ENCODE measurements at regions not wholly inside any gene's neighbourhood (a gene's known extent, or its start where the extent isn't known, plus 50 kb on each side); places are given as distances from the start of the nearest gene placed in this dataset.

GRCh38 chr4:20598626-20599025 lies 101.6 kb upstream of the PACRGL start:
- DNase-seq (ENCODE audit: low read depth): no peak

DNA sequence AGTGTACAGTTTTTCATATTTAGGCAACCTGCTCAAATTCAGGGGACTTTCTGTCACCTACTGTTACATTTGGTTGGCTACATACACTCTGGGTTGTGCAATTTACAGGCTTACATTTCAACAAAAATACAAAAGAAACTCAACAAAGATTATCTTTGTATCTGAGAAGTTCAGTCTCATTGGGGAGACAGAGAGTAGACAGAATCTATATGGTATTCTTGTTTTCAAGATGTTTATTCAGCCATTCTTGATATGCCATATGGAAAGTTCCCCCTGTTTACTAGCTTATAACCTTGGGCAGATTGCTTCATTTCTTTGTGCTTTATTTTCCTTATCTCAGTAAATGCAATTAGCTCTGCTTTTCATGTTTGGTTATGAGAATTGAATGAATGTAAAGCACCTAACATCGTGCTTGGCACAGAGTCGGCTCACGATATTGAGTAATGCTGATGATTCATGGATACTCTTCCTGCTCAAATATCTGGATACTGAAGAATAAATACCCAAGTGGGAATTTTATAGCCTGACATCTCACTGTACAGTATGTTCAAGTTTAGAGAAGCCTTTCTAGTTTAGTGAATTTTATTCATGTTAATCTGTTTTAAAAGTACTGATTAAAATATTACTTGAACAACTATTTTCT lies 96.5 kb upstream of the PACRGL start:
- DNase-seq (ENCODE audit: low read depth): peak; percentile 75

DNA sequence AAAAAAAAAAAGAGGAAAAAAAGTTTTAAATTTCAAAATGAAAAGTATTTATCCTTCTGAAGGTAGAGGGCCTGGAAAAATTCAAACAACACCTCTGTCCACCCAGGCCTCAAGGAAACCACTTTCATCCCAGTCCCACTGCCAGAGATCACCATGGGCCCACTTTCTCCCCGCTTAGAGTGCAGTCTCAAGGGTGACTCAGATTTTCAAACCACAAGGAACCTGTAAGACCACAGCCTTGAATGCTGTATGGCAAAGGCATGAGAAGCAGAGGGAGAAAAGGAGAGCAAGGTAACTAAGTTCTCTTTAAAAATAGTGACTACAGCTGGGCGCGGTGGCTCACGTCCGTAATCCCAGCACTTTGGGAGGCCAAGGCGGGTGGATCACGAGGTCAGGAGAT lies 87.9 kb upstream of the PACRGL start:
- peak; percentile 68 for DNase-seq (ENCODE audit: low read depth)

DNA sequence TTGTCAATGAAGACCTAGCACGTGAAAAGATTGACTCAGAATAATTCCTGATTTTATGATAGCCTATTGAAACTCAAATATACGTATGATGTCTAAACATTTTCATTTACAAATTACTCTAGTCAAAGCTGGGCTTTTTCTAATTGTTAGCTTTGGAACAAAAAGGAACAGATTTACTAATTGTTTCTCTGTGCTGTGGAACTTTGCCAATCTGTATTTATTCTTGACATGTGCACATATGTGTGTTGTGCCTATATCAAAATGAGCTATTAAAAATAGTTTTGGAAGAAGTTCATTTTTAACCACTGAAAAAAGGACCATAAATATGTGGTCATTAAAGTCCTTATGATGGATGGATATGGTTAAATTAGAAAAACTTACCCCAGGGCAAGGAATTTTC lies 85.4 kb upstream of the PACRGL start:
- DNase-seq (ENCODE audit: low read depth): no peak

DNA sequence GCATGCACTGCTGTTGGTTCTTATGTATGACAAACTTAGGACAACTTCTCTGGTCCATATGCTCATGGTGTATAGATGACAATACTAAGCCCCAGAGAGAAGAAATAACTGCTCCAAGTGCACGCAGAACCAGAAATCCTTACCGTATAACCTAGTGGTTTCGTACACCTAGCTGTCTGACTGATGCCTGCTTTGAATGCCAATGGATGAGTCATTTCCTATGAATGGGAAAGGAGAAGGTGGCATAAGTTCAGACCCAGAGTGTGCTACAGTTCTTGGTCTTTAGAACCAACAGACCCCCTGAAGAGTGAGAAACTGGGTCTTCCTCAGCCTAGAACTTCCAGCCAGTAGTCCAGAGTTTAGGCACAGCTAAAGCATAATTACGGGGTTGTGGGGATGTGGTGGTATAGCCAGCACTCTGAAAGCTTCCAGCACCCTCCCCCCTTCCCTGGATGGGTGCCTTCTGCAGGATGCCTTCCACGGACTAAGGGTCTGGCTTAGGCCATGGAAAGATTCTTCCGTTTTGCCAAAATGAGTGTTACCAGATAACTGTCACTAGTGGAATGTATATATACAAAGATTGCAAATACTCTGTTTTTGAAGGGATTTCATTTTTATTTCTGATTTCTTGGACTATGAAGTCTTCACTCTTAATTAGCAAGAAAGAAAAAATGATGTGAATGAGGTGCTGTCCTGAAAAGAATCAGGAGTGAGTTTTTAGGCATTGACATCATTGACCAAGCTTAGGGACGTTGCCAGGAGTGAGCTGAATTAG lies 84.6 kb upstream of the PACRGL start:
- peak; percentile 65 for DNase-seq (ENCODE audit: low read depth)

DNA sequence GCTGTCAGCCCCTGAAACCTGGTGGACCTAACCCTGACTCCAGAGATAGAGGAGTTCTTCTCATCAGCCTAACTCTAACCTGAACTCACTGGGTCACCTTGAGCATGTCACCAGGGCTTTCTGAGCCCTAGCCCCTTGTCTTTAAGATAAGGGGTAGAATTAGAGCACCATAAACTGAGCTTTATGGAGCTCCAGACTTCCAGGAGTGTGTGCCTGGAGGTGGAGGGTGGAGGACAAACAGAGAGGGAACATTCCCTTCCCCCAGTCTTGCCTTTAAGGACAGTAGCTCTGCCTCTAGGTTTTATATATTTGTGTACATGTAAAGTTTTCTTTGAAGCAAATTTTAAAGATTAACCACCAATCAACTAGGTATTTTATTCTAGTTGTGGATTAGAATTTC lies 83.9 kb upstream of the PACRGL start:
- no peak for DNase-seq (ENCODE audit: low read depth)

- DNase-seq (ENCODE audit: low read depth): no peak
Observed at GRCh38 chr4:20616848-20617247, 83.4 kb upstream of the PACRGL start.

- no peak for DNase-seq (ENCODE audit: low read depth)
Observed at GRCh38 chr4:20617678-20618396, 82.4 kb upstream of the PACRGL start.

DNA sequence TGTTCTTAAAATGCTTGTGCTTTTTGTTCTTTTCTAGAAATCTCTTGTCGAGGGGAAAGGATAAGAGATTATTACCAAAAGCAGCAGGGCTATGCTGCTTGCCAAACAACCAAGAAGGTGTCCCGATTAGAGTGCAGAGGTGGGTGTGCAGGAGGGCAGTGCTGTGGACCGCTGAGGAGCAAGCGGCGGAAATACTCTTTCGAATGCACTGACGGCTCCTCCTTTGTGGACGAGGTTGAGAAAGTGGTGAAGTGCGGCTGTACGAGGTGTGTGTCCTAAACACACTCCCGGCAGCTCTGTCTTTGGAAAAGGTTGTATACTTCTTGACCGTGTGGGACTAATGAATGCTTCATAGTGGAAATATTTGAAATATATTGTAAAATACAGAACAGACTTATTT lies 81.5 kb upstream of the PACRGL start:
- DNase-seq (ENCODE audit: low read depth): no peak

GRCh38 chr4:20621476-20621875 lies 78.8 kb upstream of the PACRGL start:
- DNase-seq (ENCODE audit: low read depth): no peak

- no peak for DNase-seq (ENCODE audit: low read depth)
Observed at GRCh38 chr4:20622701-20623100, 77.6 kb upstream of the PACRGL start.

GRCh38 chr4:20623939-20624338 lies 76.3 kb upstream of the PACRGL start:
- no peak for DNase-seq (ENCODE audit: low read depth)

GRCh38 chr4:20624793-20625374 lies 75.4 kb upstream of the PACRGL start:
- no peak for DNase-seq (ENCODE audit: low read depth)

- no peak for DNase-seq (ENCODE audit: low read depth)
Observed at GRCh38 chr4:20625426-20625825, 74.8 kb upstream of the PACRGL start.

DNA sequence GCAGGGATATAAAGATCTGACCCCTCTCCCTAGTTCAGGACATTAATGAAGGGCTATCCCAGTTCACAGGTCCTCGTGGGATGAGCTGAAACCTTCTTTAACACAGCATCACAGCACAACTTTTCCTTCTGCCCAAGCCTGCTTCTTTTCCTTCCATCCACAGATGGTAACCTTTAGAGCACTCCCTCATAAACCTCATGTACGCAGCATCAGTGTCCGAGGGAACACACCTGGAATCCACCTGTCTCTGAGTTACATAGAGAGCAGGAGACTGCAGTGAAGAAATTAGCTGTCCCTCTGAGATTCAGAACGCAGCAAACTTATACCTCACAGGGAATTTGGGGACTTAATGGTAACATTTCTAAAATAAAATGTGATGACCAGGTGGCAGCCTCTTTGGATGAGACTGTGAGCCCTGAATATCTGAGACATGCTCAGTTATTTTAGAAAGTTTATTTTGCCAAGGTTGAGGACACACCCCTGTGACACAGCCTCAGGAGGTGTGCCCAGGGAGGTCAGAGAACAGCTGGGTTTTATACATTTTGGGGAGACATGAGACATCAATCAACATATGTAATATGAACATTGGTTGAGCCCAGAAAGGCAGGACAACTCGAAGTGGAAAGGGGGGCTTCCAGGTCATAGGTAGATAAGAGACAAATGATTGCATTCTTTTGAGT lies 73.8 kb upstream of the PACRGL start:
- DNase-seq (ENCODE audit: low read depth): no peak

DNA sequence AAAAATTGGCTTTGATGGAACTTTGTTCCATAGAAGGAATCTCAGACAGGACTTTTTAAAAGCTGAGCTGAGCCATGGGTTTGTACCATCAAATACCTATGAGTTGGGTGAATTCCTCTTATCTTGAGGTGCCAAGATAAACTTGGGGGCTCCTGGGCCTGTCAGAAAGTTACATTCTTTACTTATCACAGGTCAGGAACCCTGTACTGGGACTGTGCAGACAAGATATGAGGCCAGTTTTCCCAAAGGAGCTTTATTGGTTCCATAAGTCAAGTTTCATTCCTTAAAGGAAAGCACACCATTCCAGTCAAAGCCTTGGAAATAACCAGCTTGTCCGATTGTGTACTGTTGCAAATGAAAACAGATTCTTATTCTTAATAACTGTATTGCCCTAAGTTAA lies 72.4 kb upstream of the PACRGL start:
- no peak for DNase-seq (ENCODE audit: low read depth)

GRCh38 chr4:20629186-20630106 lies 70.8 kb upstream of the PACRGL start:
- no peak for DNase-seq (ENCODE audit: low read depth)

- DNase-seq (ENCODE audit: low read depth): no peak
Observed at GRCh38 chr4:20638825-20639224, 61.4 kb upstream of the PACRGL start.

- DNase-seq (ENCODE audit: low read depth): no peak
Observed at GRCh38 chr4:20639346-20639745, 60.9 kb upstream of the PACRGL start.

DNA sequence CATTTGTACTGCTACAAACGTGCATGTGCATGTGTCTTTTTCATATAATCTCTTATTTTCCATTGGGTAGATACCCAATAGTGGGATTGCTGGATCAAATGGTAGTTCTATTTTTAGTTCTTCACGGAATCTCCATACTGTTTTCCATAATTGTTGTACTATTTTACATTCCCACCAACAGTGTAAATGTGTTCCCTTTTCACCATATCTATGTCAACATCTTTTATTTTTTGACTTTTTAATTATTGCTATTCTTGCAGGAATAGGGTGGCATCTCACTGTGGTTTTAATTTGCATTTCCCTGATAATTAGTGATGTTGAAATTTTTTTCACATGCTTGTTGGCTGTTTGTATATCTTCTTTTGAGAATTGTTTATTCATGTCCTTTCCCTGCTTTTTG lies 59.3 kb upstream of the PACRGL start:
- no peak for DNase-seq (ENCODE audit: low read depth)

- no peak for DNase-seq (ENCODE audit: low read depth)
Observed at GRCh38 chr4:20641976-20642375, 58.3 kb upstream of the PACRGL start.
